ENCODE measurements at regions not wholly inside any gene's neighbourhood (a gene's known extent, or its start where the extent isn't known, plus 50 kb on each side); places are given as distances from the start of the nearest gene placed in this dataset.

GRCh38 chr3:76912841-76913383 is 127.0 kb upstream of the ROBO2 start:
- Histone ChIP-seq H3K27me3 (no peaks in the 10 kb centered on the region), H3K9me3 (no peaks in the 10 kb centered on the region), H3K27ac (no peak overlapping the region), H3K4me3 (no peak overlapping the region), H3K36me3 (no peaks in the 10 kb centered on the region), H3K4me1 (no peaks in the 10 kb centered on the region)
- no peak for TF ChIP-seq CTCF (IDR thresholded peaks at IDR 0.05)
- DNase-seq (ENCODE audit: low spot score): no peak

- no peak for DNase-seq (ENCODE audit: low spot score)
- Histone ChIP-seq H3K4me1 (no peaks in the 10 kb centered on the region), H3K27me3 (no peaks in the 10 kb centered on the region), H3K27ac (no peak overlapping the region), H3K4me3 (no peak overlapping the region), H3K36me3 (no peaks in the 10 kb centered on the region), H3K9me3 (no peaks in the 10 kb centered on the region)
- TF ChIP-seq CTCF (IDR thresholded peaks at IDR 0.05): no peak
Measured at GRCh38 chr3:76917436-76917835, 122.5 kb upstream of the ROBO2 start.

- TF ChIP-seq CTCF (IDR thresholded peaks at IDR 0.05): no peak
- Histone ChIP-seq H3K9me3 (no peaks in the 10 kb centered on the region), H3K36me3 (no peaks in the 10 kb centered on the region)
Measured at GRCh38 chr3:76920511-76920910, 119.4 kb upstream of the ROBO2 start.

GRCh38 chr3:76923485-76923884 is 116.4 kb upstream of the ROBO2 start:
- no peak for DNase-seq (ENCODE audit: low spot score)
- no peak overlapping the region for H3K4me3 ChIP-seq
- no peak overlapping the region for H3K27ac ChIP-seq
- no peaks in the 10 kb centered on the region for H3K4me1 ChIP-seq
- no peaks in the 10 kb centered on the region for H3K9me3 ChIP-seq
- no peaks in the 10 kb centered on the region for H3K27me3 ChIP-seq
- no peaks in the 10 kb centered on the region for H3K36me3 ChIP-seq
- TF ChIP-seq CTCF (IDR thresholded peaks at IDR 0.05): no peak

More at GRCh38 chr3:76920511-76920910, 119.4 kb upstream of the ROBO2 start:
- Histone ChIP-seq H3K27me3 (no peaks in the 10 kb centered on the region), H3K27ac (no peak overlapping the region), H3K4me3 (no peak overlapping the region), H3K4me1 (no peaks in the 10 kb centered on the region)
- no peak for DNase-seq (ENCODE audit: low spot score)

- no peaks in the 10 kb centered on the region for H3K4me1 ChIP-seq
- H3K4me3 ChIP-seq: no peak overlapping the region
- no peak for TF ChIP-seq CTCF (IDR thresholded peaks at IDR 0.05)
- no peaks in the 10 kb centered on the region for H3K9me3 ChIP-seq
- H3K36me3 ChIP-seq: no peaks in the 10 kb centered on the region
- H3K27me3 ChIP-seq: no peaks in the 10 kb centered on the region
- no peak for DNase-seq (ENCODE audit: low spot score)
- no peak overlapping the region for H3K27ac ChIP-seq
Measured at GRCh38 chr3:76930712-76931111, 109.2 kb upstream of the ROBO2 start.

GRCh38 chr3:76933245-76933644 is 106.7 kb upstream of the ROBO2 start:
- Histone ChIP-seq H3K27me3 (no peaks in the 10 kb centered on the region), H3K4me1 (no peaks in the 10 kb centered on the region), H3K27ac (no peak overlapping the region), H3K4me3 (no peak overlapping the region), H3K9me3 (no peaks in the 10 kb centered on the region), H3K36me3 (no peaks in the 10 kb centered on the region)
- DNase-seq (ENCODE audit: low spot score): no peak
- TF ChIP-seq CTCF (IDR thresholded peaks at IDR 0.05): no peak
